ENCODE measurements at regions not wholly inside any gene's neighbourhood (a gene's known extent, or its start where the extent isn't known, plus 50 kb on each side); places are given as distances from the start of the nearest gene placed in this dataset.

DNA sequence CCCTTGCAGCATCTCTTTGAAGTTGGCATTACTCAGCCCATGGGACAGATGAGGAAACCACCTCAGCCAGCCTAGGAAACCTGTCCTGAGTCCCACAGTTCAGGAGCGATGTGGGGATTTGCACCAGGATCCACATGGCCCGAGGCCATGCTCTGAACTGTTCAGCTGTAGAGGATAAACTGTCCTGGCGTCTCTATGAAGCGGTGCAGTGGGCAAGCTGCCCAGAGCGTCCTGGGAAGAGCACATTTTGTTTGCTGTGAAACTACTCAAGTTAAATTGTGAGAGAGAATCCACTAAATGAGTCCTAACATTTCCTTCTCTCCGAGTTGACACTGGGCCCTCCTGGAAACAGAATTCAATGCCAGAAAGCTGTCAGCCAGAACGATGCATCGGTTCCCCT lies 276.6 kb upstream of the TNRC6C start:
- POLR2A ChIA-PET, result no interaction called here
- CTCF ChIA-PET, result no interaction called here
- DNase-seq (ENCODE audit: low read depth, low spot score), result no peak
- H3K4me3 ChIP-seq (ENCODE audit: low read depth, low read length), result no peak overlapping the region
- TF ChIP-seq, protein P1, sequence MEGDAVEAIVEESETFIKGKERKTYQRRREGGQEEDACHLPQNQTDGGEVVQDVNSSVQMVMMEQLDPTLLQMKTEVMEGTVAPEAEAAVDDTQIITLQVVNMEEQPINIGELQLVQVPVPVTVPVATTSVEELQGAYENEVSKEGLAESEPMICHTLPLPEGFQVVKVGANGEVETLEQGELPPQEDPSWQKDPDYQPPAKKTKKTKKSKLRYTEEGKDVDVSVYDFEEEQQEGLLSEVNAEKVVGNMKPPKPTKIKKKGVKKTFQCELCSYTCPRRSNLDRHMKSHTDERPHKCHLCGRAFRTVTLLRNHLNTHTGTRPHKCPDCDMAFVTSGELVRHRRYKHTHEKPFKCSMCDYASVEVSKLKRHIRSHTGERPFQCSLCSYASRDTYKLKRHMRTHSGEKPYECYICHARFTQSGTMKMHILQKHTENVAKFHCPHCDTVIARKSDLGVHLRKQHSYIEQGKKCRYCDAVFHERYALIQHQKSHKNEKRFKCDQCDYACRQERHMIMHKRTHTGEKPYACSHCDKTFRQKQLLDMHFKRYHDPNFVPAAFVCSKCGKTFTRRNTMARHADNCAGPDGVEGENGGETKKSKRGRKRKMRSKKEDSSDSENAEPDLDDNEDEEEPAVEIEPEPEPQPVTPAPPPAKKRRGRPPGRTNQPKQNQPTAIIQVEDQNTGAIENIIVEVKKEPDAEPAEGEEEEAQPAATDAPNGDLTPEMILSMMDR (IDR thresholded peaks at IDR 0.05; ENCODE audit: insufficient read depth, low read length, missing control alignments), result no peak

DNA sequence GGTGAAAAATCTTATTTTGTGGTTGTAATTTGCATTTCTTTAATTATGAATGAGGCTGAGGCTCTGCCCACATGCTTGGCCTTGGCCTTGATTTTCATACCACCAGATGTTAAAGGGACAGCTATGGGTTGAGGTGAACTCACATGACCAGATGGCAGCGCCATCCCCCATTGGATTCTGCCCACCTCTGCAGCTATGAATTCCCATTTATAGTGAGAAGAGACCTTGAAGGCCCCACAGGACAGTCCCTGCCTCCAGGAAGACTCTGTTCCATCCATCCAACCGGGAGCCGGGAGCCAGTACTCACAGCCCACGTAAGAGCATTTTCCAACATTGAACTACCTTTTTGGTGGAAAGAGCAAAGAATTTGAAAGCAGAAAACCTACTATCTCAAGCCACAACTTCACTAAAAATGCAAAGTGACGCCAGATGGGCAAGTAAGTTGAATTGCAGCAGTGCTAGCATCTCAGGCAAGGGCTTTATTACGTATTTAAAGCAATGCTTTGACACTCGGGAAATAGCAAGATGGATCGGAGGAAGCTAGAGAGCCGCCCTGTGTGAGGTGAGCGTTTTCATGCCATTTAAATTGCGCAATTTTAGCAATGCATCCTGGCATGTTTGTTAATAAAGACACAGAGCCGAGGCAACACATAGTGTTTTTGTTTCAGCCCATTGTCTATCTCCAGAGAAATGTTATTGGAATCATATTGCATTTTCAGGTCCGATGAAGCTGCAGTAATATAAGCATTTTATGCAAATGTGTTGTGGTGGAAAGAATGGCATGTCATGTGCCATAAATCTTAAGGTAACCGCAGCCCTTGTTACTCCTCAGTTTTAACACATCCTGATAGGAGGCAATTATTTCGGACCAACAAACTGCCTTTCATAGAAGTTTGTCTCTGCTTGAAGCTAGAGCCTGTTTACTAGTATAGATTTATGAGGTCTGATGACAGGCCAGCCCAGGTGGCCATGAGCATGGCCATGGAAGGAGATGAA lies 273.4 kb upstream of the TNRC6C start:
- CTCF ChIA-PET, result interaction anchor here (0.7 kb wide), 1 partner anchor 58 kb away, joined by 3 read pairs; no protein-coding TSS in a partner anchor
- TF ChIP-seq, protein P1 (IDR thresholded peaks at IDR 0.05; ENCODE audit: insufficient read depth, low read length, missing control alignments), result no peak
- H3K4me3 ChIP-seq (ENCODE audit: low read depth, low read length), result no peak overlapping the region
- POLR2A ChIA-PET, result interaction anchor here (0.6 kb wide), 1 partner anchor 686 kb away, joined by 3 read pairs; no protein-coding TSS in a partner anchor
- DNase-seq (ENCODE audit: low read depth, low spot score), result no peak

DNA sequence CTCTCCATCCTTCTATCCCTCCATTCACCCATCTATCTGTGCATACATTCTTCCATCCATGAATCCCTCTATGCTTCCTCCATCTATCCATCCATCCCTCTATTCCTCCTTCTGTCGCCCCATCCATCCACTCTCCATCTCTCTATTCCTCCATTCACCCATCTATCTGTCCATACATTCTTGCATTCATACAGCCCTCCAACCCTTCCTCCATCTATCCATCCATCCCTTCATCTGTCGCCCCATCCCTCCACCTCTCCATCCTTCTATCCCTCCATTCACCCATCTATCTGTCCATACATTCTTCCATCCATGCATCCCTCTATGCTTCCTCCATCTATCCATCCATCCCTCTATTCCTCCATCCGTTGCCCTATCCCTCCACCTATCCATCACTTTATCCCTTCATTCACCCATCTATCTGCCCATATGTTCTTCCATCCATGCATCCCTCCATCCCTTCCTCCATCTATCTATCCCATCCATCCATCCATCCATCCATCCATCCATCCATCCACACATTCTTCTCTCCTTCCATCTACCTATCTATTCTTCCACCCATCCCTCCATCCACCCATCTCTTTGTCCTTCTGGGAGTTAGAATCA lies 272.5 kb upstream of the TNRC6C start:
- ChIA-PET POLR2A (no interaction called here), CTCF (no interaction called here)
- TF ChIP-seq, protein P1 (IDR thresholded peaks at IDR 0.05; ENCODE audit: insufficient read depth, low read length, missing control alignments), result no peak
- no peak overlapping the region for H3K4me3 ChIP-seq (ENCODE audit: low read depth, low read length)
- DNase-seq (ENCODE audit: low read depth, low spot score), result no peak

DNA sequence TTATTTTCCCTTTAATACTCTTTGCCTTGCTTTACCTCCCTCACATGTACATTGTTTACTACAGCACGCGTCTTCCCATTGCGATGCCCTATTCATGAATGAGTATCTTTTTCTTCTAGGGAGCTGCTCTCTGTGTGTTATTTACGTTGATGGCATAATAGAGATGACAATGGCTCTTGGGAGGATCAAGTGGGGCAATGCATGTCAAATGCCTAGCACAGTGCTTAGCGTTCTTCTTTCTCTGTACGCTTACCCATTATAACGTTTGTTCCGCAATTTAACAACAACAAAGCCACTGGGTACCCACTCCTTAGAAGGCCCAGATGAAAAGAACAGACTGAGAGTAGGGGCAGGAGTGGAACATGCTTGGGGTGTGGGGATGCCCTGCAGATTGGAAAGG lies 271.6 kb upstream of the TNRC6C start:
- no peak overlapping the region for H3K4me3 ChIP-seq (ENCODE audit: low read depth, low read length)
- ChIA-PET POLR2A (no interaction called here), CTCF (no interaction called here)
- TF ChIP-seq, protein P1 (IDR thresholded peaks at IDR 0.05; ENCODE audit: insufficient read depth, low read length, missing control alignments), result no peak
- no peak for DNase-seq (ENCODE audit: low read depth, low spot score)

DNA sequence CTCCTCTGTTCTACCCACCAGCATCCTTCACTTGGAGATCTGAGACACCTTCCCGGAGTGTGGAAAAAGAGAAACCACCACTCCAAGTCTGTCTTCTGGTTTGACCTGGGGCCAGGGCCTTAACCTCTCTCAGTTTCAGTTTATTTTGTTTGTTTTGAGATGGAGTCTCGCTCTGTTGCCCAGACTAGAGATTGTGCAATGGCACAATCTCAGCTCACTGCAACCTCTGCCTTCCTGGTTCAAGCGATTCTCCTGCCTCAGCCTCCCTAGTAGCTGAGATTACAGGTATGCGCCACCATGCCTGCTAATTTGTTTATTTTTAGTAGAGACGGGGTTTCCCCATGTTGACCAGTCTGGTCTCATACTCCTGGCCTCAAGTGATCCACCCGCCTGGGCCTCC lies 271.1 kb upstream of the TNRC6C start:
- TF ChIP-seq, protein P1 (IDR thresholded peaks at IDR 0.05; ENCODE audit: insufficient read depth, low read length, missing control alignments), result no peak
- H3K4me3 ChIP-seq (ENCODE audit: low read depth, low read length), result no peak overlapping the region
- CTCF ChIA-PET, result no interaction called here
- DNase-seq (ENCODE audit: low read depth, low spot score), result no peak
- POLR2A ChIA-PET, result no interaction called here

DNA sequence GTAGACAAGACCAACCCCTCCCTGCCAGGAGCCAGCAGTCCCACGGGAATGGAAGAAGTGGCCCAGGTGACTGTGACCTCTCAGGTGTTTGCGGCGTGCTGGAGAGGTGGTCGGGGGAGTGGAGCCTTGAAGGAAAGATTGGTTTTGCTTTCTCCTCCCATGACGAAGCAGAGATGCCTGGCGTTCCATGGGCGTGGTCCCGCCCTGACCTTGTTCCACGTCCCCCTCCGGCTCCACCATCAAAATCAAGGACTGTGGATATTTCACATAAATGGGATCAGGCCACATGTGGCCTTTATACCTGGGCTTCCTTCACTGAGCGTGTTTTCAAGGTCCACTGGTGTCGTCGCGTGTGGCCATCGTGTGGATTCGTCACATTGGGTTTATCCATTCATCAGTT lies 270.6 kb upstream of the TNRC6C start:
- ChIA-PET CTCF (no interaction called here), POLR2A (no interaction called here)
- no peak for DNase-seq (ENCODE audit: low read depth, low spot score)
- H3K4me3 ChIP-seq (ENCODE audit: low read depth, low read length), result no peak overlapping the region
- TF ChIP-seq, protein P1 (IDR thresholded peaks at IDR 0.05; ENCODE audit: insufficient read depth, low read length, missing control alignments), result no peak

Data from AG04449 (cell line).